Fibroblast of lung (primary cell): ENCODE measurements at regions not wholly inside any gene's neighbourhood (a gene's known extent, or its start where the extent isn't known, plus 50 kb on each side); places are given as distances from the start of the nearest gene placed in this dataset.

Experiments used
- DNase-seq, 2 donors: peaks; one replicate each; pipeline versions ENCODE4 v3.0.0 to v3.0.0-alpha.2; 2010; ENCODE audit warnings: low read depth in 2 of 2
- H2AFZ ChIP-seq: 2 replicates; pipeline ENCODE4 v1.5.1; 2012; ENCODE audit warnings: low read length, control low read depth, inconsistent platforms
- H3K27ac ChIP-seq: 2 replicates; pipeline ENCODE4 v1.5.1; 2011; ENCODE audit warnings: low read length, control low read depth; ENCODE audit not compliant: insufficient read depth
- H3K27me3 ChIP-seq: 2 replicates; pipeline ENCODE4 v1.5.1; 2011; ENCODE audit warnings: mild to moderate bottlenecking, low read length; ENCODE audit not compliant: control insufficient read depth, insufficient read depth
- H3K36me3 ChIP-seq: 2 replicates; pipeline ENCODE4 v1.5.1; 2011; ENCODE audit warnings: low read length; ENCODE audit not compliant: control insufficient read depth, insufficient read depth
- H3K4me1 ChIP-seq: 2 replicates; pipeline ENCODE4 v1.5.1; 2011; ENCODE audit warnings: low read length; ENCODE audit not compliant: control insufficient read depth, insufficient read depth; ENCODE audit errors: extremely low read depth
- H3K4me2 ChIP-seq: 2 replicates; pipeline ENCODE4 v1.5.1; 2011; ENCODE audit warnings: low read length, control low read depth; ENCODE audit not compliant: insufficient read depth; ENCODE audit errors: extremely low read depth
- H3K4me3 ChIP-seq, 4 experiments: fragments of 200-600 bp in 1 of 4; sonication (generic) in 1 of 4; replicated peaks in 1 of 4; 2 replicates each; pipeline ENCODE4 v1.5.1; 2011 to 2016; ENCODE audit warnings: low read length in 4 of 4, low read depth in 3 of 4, mild to moderate bottlenecking in 3 of 4, control low read depth in 2 of 4, inconsistent platforms in 1 of 4, mixed read lengths in 1 of 4; ENCODE audit not compliant: insufficient read depth in 1 of 4; ENCODE audit errors: control extremely low read depth in 1 of 4
- H3K79me2 ChIP-seq: 2 replicates; pipeline ENCODE4 v1.5.1; 2012; ENCODE audit warnings: mild to moderate bottlenecking, low read length, inconsistent platforms; ENCODE audit not compliant: control insufficient read depth, insufficient read depth
- H3K9ac ChIP-seq: 2 replicates; pipeline ENCODE4 v1.5.1; 2011; ENCODE audit warnings: mild to moderate bottlenecking, low read length, control low read depth; ENCODE audit not compliant: insufficient read depth
- H3K9me3 ChIP-seq: 2 replicates; pipeline ENCODE4 v1.5.1; 2012; ENCODE audit warnings: low read depth, low read length; ENCODE audit not compliant: control insufficient read depth, insufficient read depth
- H4K20me1 ChIP-seq: 2 replicates; pipeline ENCODE4 v1.5.1; 2011; ENCODE audit warnings: low read length; ENCODE audit not compliant: control insufficient read depth, insufficient read depth; ENCODE audit errors: extremely low read depth
- CTCF ChIP-seq, 2 donors: IDR thresholded peaks in 1 of 2; conservative IDR thresholded peaks in 1 of 2; 1 replicate in 1 of 2; 2 replicates in 1 of 2; pipeline ENCODE4 v1.5.1; 2011 to 2012; ENCODE audit warnings: low read length in 2 of 2, control low read depth in 1 of 2, inconsistent platforms in 1 of 2, low read depth in 1 of 2, mild to moderate bottlenecking in 1 of 2
- EZH2 ChIP-seq: IDR thresholded peaks from 2 replicates; pipeline ENCODE4 v1.5.1; 2012; ENCODE audit warnings: low read length, control low read depth, mild to moderate bottlenecking; ENCODE audit errors: missing control alignments

- Histone ChIP-seq H2AFZ (no peak overlapping the region), H3K4me2 (no peak overlapping the region), H3K4me3 (no peak overlapping the region), H4K20me1 (no peaks in the 10 kb centered on the region), H3K27me3 (no peaks in the 10 kb centered on the region), H3K9ac (no peak overlapping the region), H3K36me3 (no peaks in the 10 kb centered on the region), H3K79me2 (no peaks in the 10 kb centered on the region), H3K4me1 (no peaks in the 10 kb centered on the region), H3K9me3 (no peaks in the 10 kb centered on the region), H3K27ac (no peak overlapping the region)
- TF ChIP-seq EZH2 = no peak
- TF ChIP-seq CTCF (conservative IDR thresholded peaks at IDR 0.05 in 1 of 2, IDR thresholded peaks at IDR 0.05 in 1 of 2; ENCODE audit: low read depth in 1 of 2, low read length in 2 of 2) = no peak
- DNase-seq = no peak
Measured at GRCh38 chr15:46111730-46112129, 476.9 kb downstream of the SQOR start.

- H2AFZ ChIP-seq = no peak overlapping the region
- no peak for DNase-seq
Measured at GRCh38 chr15:46117071-46117470, 482.2 kb downstream of the SQOR start.

GRCh38 chr15:46120713-46121112, 485.9 kb downstream of the SQOR start:
- no peak for TF ChIP-seq EZH2
- TF ChIP-seq CTCF (conservative IDR thresholded peaks at IDR 0.05 in 1 of 2, IDR thresholded peaks at IDR 0.05 in 1 of 2; ENCODE audit: low read depth in 1 of 2, low read length in 2 of 2) = no peak
- no peak for DNase-seq
- H2AFZ ChIP-seq = no peak overlapping the region

More at GRCh38 chr15:46117071-46117470, 482.2 kb downstream of the SQOR start:
- no peaks in the 10 kb centered on the region for H3K4me1 ChIP-seq
- H4K20me1 ChIP-seq = no peaks in the 10 kb centered on the region
- no peak overlapping the region for H3K4me3 ChIP-seq
- no peaks in the 10 kb centered on the region for H3K9me3 ChIP-seq
- H3K27me3 ChIP-seq = no peaks in the 10 kb centered on the region
- no peak overlapping the region for H3K9ac ChIP-seq
- no peaks in the 10 kb centered on the region for H3K36me3 ChIP-seq
- no peak overlapping the region for H3K4me2 ChIP-seq
- no peak for TF ChIP-seq CTCF (conservative IDR thresholded peaks at IDR 0.05 in 1 of 2, IDR thresholded peaks at IDR 0.05 in 1 of 2; ENCODE audit: low read depth in 1 of 2, low read length in 2 of 2)
- TF ChIP-seq EZH2 = no peak
- no peak overlapping the region for H3K27ac ChIP-seq
- H3K79me2 ChIP-seq = no peaks in the 10 kb centered on the region

More at GRCh38 chr15:46120713-46121112, 485.9 kb downstream of the SQOR start:
- Histone ChIP-seq H3K9ac (no peak overlapping the region), H3K36me3 (no peaks in the 10 kb centered on the region), H3K4me1 (no peaks in the 10 kb centered on the region), H3K79me2 (no peaks in the 10 kb centered on the region), H3K4me3 (no peak overlapping the region), H3K27ac (no peak overlapping the region), H3K4me2 (no peak overlapping the region), H3K27me3 (no peaks in the 10 kb centered on the region), H3K9me3 (no peaks in the 10 kb centered on the region), H4K20me1 (no peaks in the 10 kb centered on the region)
